ENCODE measurements at regions not wholly inside any gene's neighbourhood (a gene's known extent, or its start where the extent isn't known, plus 50 kb on each side); places are given as distances from the start of the nearest gene placed in this dataset.
"Not testable (repeated sequence)": the region's sequence is repeated elsewhere in the genome, so short reads cannot be mapped to it uniquely, and the experiment has no call there.

DNA sequence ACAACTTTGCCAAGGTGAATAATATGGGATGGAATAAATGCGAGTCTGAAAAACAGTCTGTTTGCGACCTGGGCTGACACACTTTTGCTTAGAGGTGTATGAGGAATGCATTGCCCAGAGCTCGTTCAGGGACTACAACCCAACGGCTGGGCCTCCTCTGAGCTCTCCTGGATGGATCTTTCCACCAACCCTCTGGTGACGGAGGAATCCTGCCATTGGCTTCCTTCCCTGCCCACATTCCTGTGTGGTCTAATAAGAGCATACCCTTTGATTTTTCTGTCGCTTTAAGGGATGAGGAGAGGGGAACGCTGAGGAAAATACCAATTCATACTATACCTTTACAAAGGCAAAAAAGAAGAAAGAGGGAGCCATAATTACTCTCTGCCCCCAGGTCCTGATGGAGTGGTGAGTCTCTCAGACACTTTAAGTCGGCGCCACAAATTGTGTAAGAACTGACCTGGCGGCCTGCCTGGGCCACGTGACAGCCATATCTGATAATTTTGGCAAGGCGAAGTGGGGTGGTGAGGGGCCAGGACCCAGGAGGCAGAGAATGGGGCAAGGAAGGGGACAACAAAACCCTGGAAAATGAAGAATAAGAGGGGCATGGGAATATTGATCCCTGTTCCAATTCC lies 265.2 kb upstream of the MSX2 start:
- no peak for DNase-seq (ENCODE audit: low read depth)
- TF ChIP-seq, protein P1, sequence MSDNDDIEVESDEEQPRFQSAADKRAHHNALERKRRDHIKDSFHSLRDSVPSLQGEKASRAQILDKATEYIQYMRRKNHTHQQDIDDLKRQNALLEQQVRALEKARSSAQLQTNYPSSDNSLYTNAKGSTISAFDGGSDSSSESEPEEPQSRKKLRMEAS (IDR thresholded peaks at IDR 0.05; ENCODE audit: low read depth, low read length): no peak
- TF ChIP-seq POLR2A (IDR thresholded peaks at IDR 0.05; ENCODE audit: extremely low read depth, insufficient read length) (no peak), MYC (IDR thresholded peaks at IDR 0.05; ENCODE audit: low read depth, low read length) (no peak)
- TF ChIP-seq, protein P2, sequence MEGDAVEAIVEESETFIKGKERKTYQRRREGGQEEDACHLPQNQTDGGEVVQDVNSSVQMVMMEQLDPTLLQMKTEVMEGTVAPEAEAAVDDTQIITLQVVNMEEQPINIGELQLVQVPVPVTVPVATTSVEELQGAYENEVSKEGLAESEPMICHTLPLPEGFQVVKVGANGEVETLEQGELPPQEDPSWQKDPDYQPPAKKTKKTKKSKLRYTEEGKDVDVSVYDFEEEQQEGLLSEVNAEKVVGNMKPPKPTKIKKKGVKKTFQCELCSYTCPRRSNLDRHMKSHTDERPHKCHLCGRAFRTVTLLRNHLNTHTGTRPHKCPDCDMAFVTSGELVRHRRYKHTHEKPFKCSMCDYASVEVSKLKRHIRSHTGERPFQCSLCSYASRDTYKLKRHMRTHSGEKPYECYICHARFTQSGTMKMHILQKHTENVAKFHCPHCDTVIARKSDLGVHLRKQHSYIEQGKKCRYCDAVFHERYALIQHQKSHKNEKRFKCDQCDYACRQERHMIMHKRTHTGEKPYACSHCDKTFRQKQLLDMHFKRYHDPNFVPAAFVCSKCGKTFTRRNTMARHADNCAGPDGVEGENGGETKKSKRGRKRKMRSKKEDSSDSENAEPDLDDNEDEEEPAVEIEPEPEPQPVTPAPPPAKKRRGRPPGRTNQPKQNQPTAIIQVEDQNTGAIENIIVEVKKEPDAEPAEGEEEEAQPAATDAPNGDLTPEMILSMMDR (IDR thresholded peaks at IDR 0.05; ENCODE audit: low read depth, low read length): no peak
- no peak overlapping the region for H3K4me3 ChIP-seq (ENCODE audit: low read depth, low read length)

DNA sequence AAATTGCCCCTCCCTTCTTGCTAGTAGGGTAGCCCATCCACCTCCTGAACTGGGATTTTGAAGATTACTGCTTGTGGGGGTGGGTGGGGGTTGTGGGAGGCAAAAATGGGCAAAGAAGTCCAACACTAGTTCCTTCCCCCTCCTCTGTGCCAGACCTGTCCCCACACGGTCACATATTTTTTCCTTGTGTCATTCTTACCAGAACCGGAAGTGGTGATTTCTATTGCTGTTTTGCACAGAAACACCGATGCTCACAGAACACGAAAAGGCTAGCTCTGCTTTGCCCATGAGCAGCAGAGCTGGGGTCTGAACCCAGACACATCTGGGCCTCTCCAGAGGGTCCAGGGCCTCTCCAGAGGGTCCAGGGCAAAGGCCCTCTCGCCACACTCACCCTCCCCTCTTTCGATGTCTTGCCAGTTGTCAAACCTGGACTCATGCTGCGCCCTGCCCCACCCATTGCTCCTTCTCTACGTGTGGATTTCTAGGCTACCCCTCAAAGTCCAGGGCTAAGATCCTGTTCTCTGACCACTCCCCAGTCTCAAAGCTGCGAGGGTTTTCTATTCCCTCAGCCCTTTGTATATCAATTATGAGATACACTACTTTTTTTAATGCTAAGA lies 264.4 kb upstream of the MSX2 start:
- TF ChIP-seq MYC (IDR thresholded peaks at IDR 0.05; ENCODE audit: low read depth, low read length) (no peak), POLR2A (IDR thresholded peaks at IDR 0.05; ENCODE audit: extremely low read depth, insufficient read length) (no peak)
- TF ChIP-seq, protein P1 (IDR thresholded peaks at IDR 0.05; ENCODE audit: low read depth, low read length): no peak
- H3K4me3 ChIP-seq (ENCODE audit: low read depth, low read length): no peak overlapping the region
- DNase-seq (ENCODE audit: low read depth): no peak

DNA sequence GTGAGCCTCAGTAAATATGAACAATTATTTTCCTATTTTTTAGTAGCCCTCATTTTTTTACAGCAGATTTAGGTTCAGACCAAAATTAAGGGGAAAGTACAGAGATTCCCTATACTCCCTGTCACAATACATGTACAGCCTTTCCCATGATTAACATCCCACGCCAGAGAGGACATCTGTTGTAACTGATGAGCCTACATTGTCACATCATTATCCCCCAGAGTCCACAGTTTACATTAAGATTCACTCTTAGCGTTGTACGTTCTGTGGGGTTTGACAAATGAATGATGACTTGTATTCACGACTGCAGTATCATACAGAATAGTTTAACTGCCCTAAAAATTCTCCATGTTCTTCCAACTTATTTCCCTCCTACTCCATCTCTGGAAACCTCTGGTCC lies 262.3 kb upstream of the MSX2 start:
- DNase-seq (ENCODE audit: low read depth): no peak
- TF ChIP-seq MYC (IDR thresholded peaks at IDR 0.05; ENCODE audit: low read depth, low read length) (no peak), POLR2A (IDR thresholded peaks at IDR 0.05; ENCODE audit: extremely low read depth, insufficient read length) (no peak)
- TF ChIP-seq, protein P1 (IDR thresholded peaks at IDR 0.05; ENCODE audit: low read depth, low read length): no peak
- TF ChIP-seq, protein P2 (IDR thresholded peaks at IDR 0.05; ENCODE audit: low read depth, low read length): no peak
- no peak overlapping the region for H3K4me3 ChIP-seq (ENCODE audit: low read depth, low read length)

DNA sequence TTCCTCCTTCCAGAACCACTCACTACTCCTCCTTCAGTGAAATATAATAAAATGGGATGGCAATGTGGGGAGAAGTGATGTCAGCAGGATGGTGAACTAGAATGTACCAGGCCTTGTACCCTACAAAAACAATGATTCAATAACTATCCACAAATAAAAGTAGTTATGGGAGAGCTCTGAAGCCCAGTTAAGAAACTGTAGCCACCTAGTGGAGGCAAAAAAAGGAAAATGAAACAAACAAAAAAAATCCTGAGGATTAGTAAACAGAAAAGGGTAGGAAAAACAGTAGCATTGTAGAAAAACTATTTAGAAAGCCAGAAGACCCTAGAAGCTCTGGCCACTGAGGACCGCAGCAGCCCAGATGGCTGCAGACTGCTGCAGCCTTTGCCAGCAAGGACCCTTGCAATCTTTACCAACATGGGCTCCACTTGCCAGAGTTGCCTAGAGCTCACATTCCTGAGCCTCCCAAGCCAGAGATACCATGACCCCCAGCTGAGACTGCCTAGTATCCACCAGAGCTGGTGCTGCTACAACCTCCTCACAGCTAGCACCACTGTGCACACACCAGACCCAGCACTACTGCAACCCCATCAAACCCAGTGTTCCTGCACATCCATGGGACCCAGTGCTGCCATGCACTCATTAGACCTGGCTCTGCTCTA lies 259.7 kb upstream of the MSX2 start:
- no peak for DNase-seq (ENCODE audit: low read depth)
- no peak overlapping the region for H3K4me3 ChIP-seq (ENCODE audit: low read depth, low read length)
- TF ChIP-seq POLR2A (IDR thresholded peaks at IDR 0.05; ENCODE audit: extremely low read depth, insufficient read length): no peak
- TF ChIP-seq MYC (IDR thresholded peaks at IDR 0.05; ENCODE audit: low read depth, low read length): no peak
- TF ChIP-seq, protein P2 (IDR thresholded peaks at IDR 0.05; ENCODE audit: low read depth, low read length): no peak
- TF ChIP-seq, protein P1 (IDR thresholded peaks at IDR 0.05; ENCODE audit: low read depth, low read length): no peak

DNA sequence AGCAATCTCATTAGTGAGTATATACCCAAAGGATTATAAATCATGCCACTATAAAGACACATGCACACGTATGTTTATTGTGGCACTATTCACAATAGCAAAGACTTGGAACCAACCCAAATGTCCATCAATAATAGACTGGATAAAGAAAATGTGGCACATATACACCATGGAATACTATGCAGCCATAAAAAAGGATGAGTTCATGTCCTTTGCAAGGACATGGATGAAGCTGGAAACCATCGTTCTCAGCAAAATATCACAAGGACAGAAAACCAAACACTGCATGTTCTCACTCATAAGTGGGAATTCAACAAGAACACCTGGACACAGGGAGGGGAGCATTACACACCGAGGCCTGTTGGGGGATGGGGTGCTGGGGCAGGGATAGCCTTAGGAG lies 252.9 kb upstream of the MSX2 start:
- DNase-seq (ENCODE audit: low read depth); H3K4me3 ChIP-seq (ENCODE audit: low read depth, low read length): not testable (repeated sequence)

DNA sequence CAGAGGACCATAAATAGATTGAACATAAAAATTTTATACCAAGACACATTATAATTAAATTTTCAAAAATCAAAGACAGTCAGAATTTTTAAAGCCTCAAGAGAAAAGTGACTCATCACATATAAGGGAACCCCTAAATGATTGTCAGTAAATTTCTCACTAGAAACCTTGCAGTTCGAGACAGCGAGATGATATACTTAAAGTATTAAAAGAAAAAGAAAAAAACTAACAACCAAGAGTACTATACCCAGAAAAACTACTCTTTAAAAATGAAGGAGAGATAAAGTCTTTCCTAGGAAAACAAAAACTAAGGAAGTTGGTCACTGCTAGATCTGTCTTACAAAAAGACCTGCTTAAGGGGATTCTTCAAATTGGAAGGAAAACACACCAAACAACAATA lies 251.4 kb upstream of the MSX2 start:
- no peak overlapping the region for H3K4me3 ChIP-seq (ENCODE audit: low read depth, low read length)
- TF ChIP-seq POLR2A (IDR thresholded peaks at IDR 0.05; ENCODE audit: extremely low read depth, insufficient read length) (no peak), MYC (IDR thresholded peaks at IDR 0.05; ENCODE audit: low read depth, low read length) (no peak)
- TF ChIP-seq, protein P2 (IDR thresholded peaks at IDR 0.05; ENCODE audit: low read depth, low read length): no peak
- TF ChIP-seq, protein P1 (IDR thresholded peaks at IDR 0.05; ENCODE audit: low read depth, low read length): no peak
- no peak for DNase-seq (ENCODE audit: low read depth)

DNA sequence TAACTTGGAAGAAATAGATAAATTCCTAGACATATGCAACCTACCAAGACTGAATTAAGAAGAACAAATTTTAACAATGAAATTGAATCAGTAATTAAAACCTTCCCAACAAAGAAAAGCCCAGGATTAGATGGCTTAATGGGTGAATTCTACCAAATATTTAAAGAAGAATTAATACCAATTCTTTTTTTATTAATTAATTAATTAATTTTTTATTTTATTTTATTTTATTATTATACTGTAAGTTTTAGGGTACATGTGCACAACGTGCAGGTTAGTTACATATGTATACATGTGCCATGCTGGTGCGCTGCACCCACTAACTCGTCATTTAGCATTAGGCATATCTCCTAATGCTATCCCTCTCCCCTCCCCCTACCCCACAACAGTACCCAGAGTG lies 248.4 kb upstream of the MSX2 start:
- not testable (repeated sequence) for DNase-seq (ENCODE audit: low read depth); H3K4me3 ChIP-seq (ENCODE audit: low read depth, low read length)
